OCI-LY3 (cell line): ENCODE measurements at regions not wholly inside any gene's neighbourhood (a gene's known extent, or its start where the extent isn't known, plus 50 kb on each side); places are given as distances from the start of the nearest gene placed in this dataset.
"Not testable (repeated sequence)": the region's sequence is repeated elsewhere in the genome, so short reads cannot be mapped to it uniquely, and the experiment has no call there.

Experiments
- H2AFZ ChIP-seq: fragments of 200-600, 300-600 bp; shearing (Covaris generic); 2 replicates; pipeline ENCODE4 v1.6.0; 2014; ENCODE audit warnings: antibody characterized with exemption, low read depth, low read length
- H3K27ac ChIP-seq: fragments of 200-600, 300-600 bp; sonication (generic); 2 replicates; pipeline ENCODE4 v1.5.1; 2014; ENCODE audit warnings: mild to moderate bottlenecking, low read length, moderate library complexity, mixed read lengths
- H3K27me3 ChIP-seq: fragments of 200-600, 300-600 bp; sonication (generic); 2 replicates; pipeline ENCODE4 v1.6.1; 2014; ENCODE audit warnings: low read depth, low read length, mixed read lengths
- H3K36me3 ChIP-seq: fragments of 200-600, 300-600 bp; sonication (generic); replicated peaks from 2 replicates; pipeline ENCODE3; 2014; ENCODE audit warnings: low read depth, low read length, mixed read lengths
- H3K4me1 ChIP-seq: fragments of 300-600, 200-600 bp; sonication (generic); 2 replicates; pipeline ENCODE4 v1.6.1; 2014; ENCODE audit warnings: low read length, mixed read lengths
- H3K4me2 ChIP-seq: fragments of 200-600, 300-600 bp; sonication (generic); 2 replicates; pipeline ENCODE4 v1.6.1; 2014; ENCODE audit warnings: low read length, mixed read lengths
- H3K4me3 ChIP-seq: fragments of 300-600, 200-600 bp; sonication (generic); 2 replicates; pipeline ENCODE4 v1.5.1; 2014; ENCODE audit warnings: antibody characterized with exemption, mild to moderate bottlenecking, low read length, moderate library complexity
- H3K79me2 ChIP-seq: fragments of 300-600, 200-600 bp; shearing (Covaris generic); 2 replicates; pipeline ENCODE4 v1.6.1; 2014; ENCODE audit warnings: mild to moderate bottlenecking, low read length, mixed read lengths
- H3K9ac ChIP-seq: fragments of 300-600, 200-600 bp; shearing (Covaris generic); 2 replicates; pipeline ENCODE4 v1.6.0; 2014; ENCODE audit warnings: mild to moderate bottlenecking, low read length, moderate library complexity
- H3K9me3 ChIP-seq: fragments of 200-600, 300-600 bp; shearing (Covaris generic); 2 replicates; pipeline ENCODE4 v1.6.1; 2014; ENCODE audit warnings: low read length, mixed read lengths; ENCODE audit not compliant: insufficient read depth
- H4K20me1 ChIP-seq: fragments of 200-600, 300-600 bp; sonication (generic); 2 replicates; pipeline ENCODE4 v1.6.1; 2016; ENCODE audit warnings: low read length, mixed read lengths; ENCODE audit not compliant: insufficient read depth
- CTCF ChIP-seq: fragments of 200-600, 300-600 bp; sonication (generic); IDR thresholded peaks from 2 replicates; pipeline ENCODE4 v1.5.1; 2014; ENCODE audit warnings: antibody characterized with exemption, low read length, low read depth
- EZH2phosphoT487 ChIP-seq: fragments of 200-600 bp; shearing (Covaris generic); IDR thresholded peaks from 2 replicates; pipeline ENCODE4 v1.6.1; 2018; ENCODE audit warnings: antibody characterized with exemption, mixed run types, low read depth

GRCh38 chr7:112587504-112587903 lies 106.7 kb downstream of the LSMEM1 start:
- H3K27me3 ChIP-seq = peaks cover 4% of the 10 kb centered on the region; the same call in 1 of the 2 replicates
- TF ChIP-seq CTCF (no peak), EZH2phosphoT487 (no peak)

GRCh38 chr7:112592565-112593263 lies 111.9 kb downstream of the LSMEM1 start:
- not testable (repeated sequence) for H3K4me1 ChIP-seq, H2AFZ ChIP-seq, H3K9me3 ChIP-seq, H3K9ac ChIP-seq, H3K36me3 ChIP-seq, H3K4me2 ChIP-seq, H3K79me2 ChIP-seq, H3K27me3 ChIP-seq, H4K20me1 ChIP-seq, H3K27ac ChIP-seq, H3K4me3 ChIP-seq

More at GRCh38 chr7:112587504-112587903, 106.7 kb downstream of the LSMEM1 start:
- H3K4me1 ChIP-seq = no peaks in the 10 kb centered on the region
- H3K79me2 ChIP-seq = no peaks in the 10 kb centered on the region
- no peak overlapping the region for H3K27ac ChIP-seq
- no peaks in the 10 kb centered on the region for H3K36me3 ChIP-seq
- H3K9me3 ChIP-seq = no peaks in the 10 kb centered on the region
- no peak overlapping the region for H3K4me3 ChIP-seq
- no peaks in the 10 kb centered on the region for H4K20me1 ChIP-seq
- no peak overlapping the region for H3K4me2 ChIP-seq
- no peak overlapping the region for H2AFZ ChIP-seq
- no peak overlapping the region for H3K9ac ChIP-seq

- TF ChIP-seq EZH2phosphoT487 (no peak), CTCF (no peak)
Observed at GRCh38 chr7:112594397-112594796, 113.6 kb downstream of the LSMEM1 start.

GRCh38 chr7:112596260-112596659 lies 115.5 kb downstream of the LSMEM1 start:
- Histone ChIP-seq H3K79me2 (no peaks in the 10 kb centered on the region), H3K36me3 (no peaks in the 10 kb centered on the region), H3K4me1 (no peaks in the 10 kb centered on the region), H3K4me3 (no peak overlapping the region), H3K27ac (no peak overlapping the region), H2AFZ (no peak overlapping the region), H3K9ac (no peak overlapping the region), H3K27me3 (no peaks in the 10 kb centered on the region), H3K9me3 (no peaks in the 10 kb centered on the region), H4K20me1 (no peaks in the 10 kb centered on the region), H3K4me2 (no peak overlapping the region)
- TF ChIP-seq CTCF (no peak), EZH2phosphoT487 (no peak)

More at GRCh38 chr7:112594397-112594796, 113.6 kb downstream of the LSMEM1 start:
- no peaks in the 10 kb centered on the region for H3K36me3 ChIP-seq
- no peak overlapping the region for H2AFZ ChIP-seq
- no peak overlapping the region for H3K4me3 ChIP-seq
- H3K27me3 ChIP-seq = no peaks in the 10 kb centered on the region
- no peak overlapping the region for H3K4me2 ChIP-seq
- H3K9ac ChIP-seq = no peak overlapping the region
- no peaks in the 10 kb centered on the region for H4K20me1 ChIP-seq
- H3K79me2 ChIP-seq = no peaks in the 10 kb centered on the region
- no peaks in the 10 kb centered on the region for H3K4me1 ChIP-seq
- H3K27ac ChIP-seq = no peak overlapping the region
- no peaks in the 10 kb centered on the region for H3K9me3 ChIP-seq
